Natural killer cell (primary cell): ENCODE measurements at regions not wholly inside any gene's neighbourhood (a gene's known extent, or its start where the extent isn't known, plus 50 kb on each side); places are given as distances from the start of the nearest gene placed in this dataset.

Source experiments
- ATAC-seq, 3 donors: fragments of 150-1000 bp in 2 of 3; fragments of 200-7000 bp in 1 of 3; cut with Tn5 transposase; 1 replicate in 1 of 3; 2 replicates in 2 of 3; pipeline ENCODE4 v1.10.0; 2021; ENCODE audit warnings: mild to moderate bottlenecking in 2 of 3, moderate library complexity in 2 of 3
- DNase-seq, 2 donors: peaks; one replicate each; pipeline versions ENCODE4 v3.0.0 to v3.0.0-alpha.2; 2013 to 2021; ENCODE audit warnings: mixed read lengths in 1 of 2
- H3K27ac ChIP-seq: one replicate; pipeline ENCODE4 v1.5.1; 2013; ENCODE audit warnings: mild to moderate bottlenecking, low read length
- H3K27me3 ChIP-seq: one replicate; pipeline ENCODE4 v1.6.1; 2013; ENCODE audit warnings: low read length; ENCODE audit not compliant: control insufficient read depth, insufficient read depth
- H3K36me3 ChIP-seq: one replicate; pipeline ENCODE4 v1.6.1; 2013; ENCODE audit warnings: low read length; ENCODE audit not compliant: control insufficient read depth, insufficient read depth
- H3K4me1 ChIP-seq: one replicate; pipeline ENCODE4 v1.6.1; 2013; ENCODE audit warnings: low read length; ENCODE audit not compliant: control insufficient read depth, insufficient read depth
- H3K4me3 ChIP-seq: one replicate; pipeline ENCODE4 v1.5.1; 2013; ENCODE audit warnings: low read length
- H3K9me3 ChIP-seq: one replicate; pipeline ENCODE4 v1.6.1; 2013; ENCODE audit warnings: low read length; ENCODE audit not compliant: control insufficient read depth, insufficient read depth
- H3K27ac Mint-ChIP-seq, 2 donors: one replicate each; pipeline ENCODE4 v1.8.0; 2022; ENCODE audit warnings: mild to moderate bottlenecking in 2 of 2, mixed read lengths in 2 of 2, moderate library complexity in 1 of 2
- H3K27me3 Mint-ChIP-seq, 2 donors: one replicate each; pipeline ENCODE4 v1.8.0; 2022; ENCODE audit warnings: low read depth in 2 of 2, mixed read lengths in 2 of 2
- H3K36me3 Mint-ChIP-seq: one replicate; pipeline ENCODE4 v1.8.0; 2022; ENCODE audit warnings: mixed read lengths
- H3K4me1 Mint-ChIP-seq, 2 donors: one replicate each; pipeline ENCODE4 v1.8.0; 2022; ENCODE audit warnings: mixed read lengths in 2 of 2
- H3K4me3 Mint-ChIP-seq: one replicate; pipeline ENCODE4 v1.8.0; 2022; ENCODE audit warnings: mild to moderate bottlenecking, moderate library complexity, mixed read lengths
- H3K9me3 Mint-ChIP-seq, 2 donors: one replicate each; pipeline ENCODE4 v1.8.0; 2022; ENCODE audit warnings: mixed read lengths in 2 of 2
- WGBS: methylation state at CpG from one replicate; pipeline ENCODE4 v1.1.7; 2013; ENCODE audit warnings: missing lambda C conversion rate; ENCODE audit not compliant: insufficient coverage; 5-methylcytosine and 5-hydroxymethylcytosine counted together
- intact Hi-C: fragments of 100-400 bp; cut with micrococcal nuclease; formaldehyde crosslinking; loops from one replicate; pipeline ENCODE4 v1.14.2; 2022
- TF ChIP-seq, protein P1 (sequence below): fragments of 200-600 bp; IDR thresholded peaks from one replicate; pipeline ENCODE4 v1.8.0; 2022; ENCODE audit warnings: antibody characterized with exemption

DNA sequence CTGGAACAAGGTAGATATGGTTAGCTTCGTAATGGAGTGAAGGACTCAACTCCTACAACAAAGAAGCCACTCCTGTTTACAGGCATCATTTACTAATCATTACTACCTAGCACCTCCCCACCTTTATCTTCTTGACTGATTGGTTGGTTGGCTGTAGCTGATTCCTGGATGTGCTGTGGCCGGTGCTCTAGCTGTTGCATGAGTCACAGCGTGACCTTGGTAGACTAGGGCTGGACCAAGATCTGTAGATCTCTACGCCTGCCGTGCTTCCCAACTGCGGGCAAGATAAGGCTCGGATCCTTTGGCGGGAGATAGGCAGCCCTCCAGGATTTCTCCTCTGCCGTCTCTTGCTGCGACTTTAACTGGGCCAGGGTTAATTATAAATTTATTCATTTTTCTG, 194.3 kb upstream of the SOX11 start:
- H3K36me3 Mint-ChIP-seq, result no peaks in the 10 kb centered on the region
- peaks cover 0 to 5% of the 10 kb centered on the region in 2 donors for H3K9me3 Mint-ChIP-seq
- H3K4me1 ChIP-seq, result no peaks in the 10 kb centered on the region
- no peaks in the 10 kb centered on the region for H3K4me1 Mint-ChIP-seq
- H3K27ac Mint-ChIP-seq, result no peak overlapping the region
- ATAC-seq (no peak), DNase-seq (no peak)
- H3K4me3 Mint-ChIP-seq, result no peak overlapping the region
- TF ChIP-seq, protein P1, sequence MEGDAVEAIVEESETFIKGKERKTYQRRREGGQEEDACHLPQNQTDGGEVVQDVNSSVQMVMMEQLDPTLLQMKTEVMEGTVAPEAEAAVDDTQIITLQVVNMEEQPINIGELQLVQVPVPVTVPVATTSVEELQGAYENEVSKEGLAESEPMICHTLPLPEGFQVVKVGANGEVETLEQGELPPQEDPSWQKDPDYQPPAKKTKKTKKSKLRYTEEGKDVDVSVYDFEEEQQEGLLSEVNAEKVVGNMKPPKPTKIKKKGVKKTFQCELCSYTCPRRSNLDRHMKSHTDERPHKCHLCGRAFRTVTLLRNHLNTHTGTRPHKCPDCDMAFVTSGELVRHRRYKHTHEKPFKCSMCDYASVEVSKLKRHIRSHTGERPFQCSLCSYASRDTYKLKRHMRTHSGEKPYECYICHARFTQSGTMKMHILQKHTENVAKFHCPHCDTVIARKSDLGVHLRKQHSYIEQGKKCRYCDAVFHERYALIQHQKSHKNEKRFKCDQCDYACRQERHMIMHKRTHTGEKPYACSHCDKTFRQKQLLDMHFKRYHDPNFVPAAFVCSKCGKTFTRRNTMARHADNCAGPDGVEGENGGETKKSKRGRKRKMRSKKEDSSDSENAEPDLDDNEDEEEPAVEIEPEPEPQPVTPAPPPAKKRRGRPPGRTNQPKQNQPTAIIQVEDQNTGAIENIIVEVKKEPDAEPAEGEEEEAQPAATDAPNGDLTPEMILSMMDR, result no peak
- no peaks in the 10 kb centered on the region for H3K27me3 ChIP-seq
- H3K27ac ChIP-seq, result no peak overlapping the region
- no peaks in the 10 kb centered on the region for H3K36me3 ChIP-seq
- peaks cover 3% of the 10 kb centered on the region for H3K9me3 ChIP-seq
- 91% methylated on average over 9 of the region's 10 CpGs for WGBS
- no peaks in the 10 kb centered on the region for H3K27me3 Mint-ChIP-seq
- intact Hi-C loops, result no loop called here
- no peak overlapping the region for H3K4me3 ChIP-seq

- no peaks in the 10 kb centered on the region for H3K36me3 ChIP-seq
- H3K9me3 ChIP-seq, result peaks cover 4% of the 10 kb centered on the region
- H3K27me3 Mint-ChIP-seq, result no peaks in the 10 kb centered on the region
- no peaks in the 10 kb centered on the region for H3K36me3 Mint-ChIP-seq
- H3K27ac Mint-ChIP-seq, result no peak overlapping the region
- no peak overlapping the region for H3K4me3 Mint-ChIP-seq
- no peaks in the 10 kb centered on the region for H3K4me1 ChIP-seq
- peaks cover 2 to 7% of the 10 kb centered on the region in 2 donors for H3K9me3 Mint-ChIP-seq
- DNase-seq (no peak), ATAC-seq (no peak)
- no peaks in the 10 kb centered on the region for H3K4me1 Mint-ChIP-seq
- intact Hi-C loops, result no loop called here
- H3K27ac ChIP-seq, result no peak overlapping the region
- H3K27me3 ChIP-seq, result no peaks in the 10 kb centered on the region
- no peak overlapping the region for H3K4me3 ChIP-seq
- TF ChIP-seq, protein P1, result no peak
- no CpG with 5 or more reads among the region's 1 CpG for WGBS
Measured at GRCh38 chr2:5501807-5502206, 190.4 kb upstream of the SOX11 start.

DNA sequence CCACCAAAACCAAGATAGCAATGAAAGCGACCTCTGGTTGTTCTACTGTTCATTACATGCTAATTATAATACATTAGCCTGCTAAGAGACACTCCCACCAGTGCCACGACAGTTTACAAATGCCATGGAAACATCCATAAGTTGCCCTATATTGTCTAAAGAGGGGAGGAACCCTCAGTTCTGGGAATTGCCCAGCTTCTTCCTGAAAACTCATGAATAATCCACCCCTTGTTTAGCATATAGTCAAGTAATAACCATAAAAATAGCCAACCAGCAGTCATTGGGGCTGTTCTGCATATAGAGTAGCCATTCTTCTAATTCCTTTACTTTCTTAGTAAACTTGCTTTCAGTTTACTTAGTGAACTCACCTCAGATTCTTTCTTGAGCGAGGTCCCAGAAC, 189.8 kb upstream of the SOX11 start:
- no peaks in the 10 kb centered on the region for H3K4me1 Mint-ChIP-seq
- H3K36me3 Mint-ChIP-seq, result no peaks in the 10 kb centered on the region
- DNase-seq (no peak), ATAC-seq (no peak)
- no peak overlapping the region for H3K4me3 ChIP-seq
- H3K4me1 ChIP-seq, result no peaks in the 10 kb centered on the region
- H3K36me3 ChIP-seq, result no peaks in the 10 kb centered on the region
- intact Hi-C loops, result no loop called here
- H3K27ac Mint-ChIP-seq, result no peak overlapping the region
- H3K4me3 Mint-ChIP-seq, result no peak overlapping the region
- peaks cover 6% of the 10 kb centered on the region for H3K9me3 ChIP-seq
- WGBS, result 60% methylated on average over 2 of the region's 3 CpGs
- peaks cover 2 to 7% of the 10 kb centered on the region in 2 donors for H3K9me3 Mint-ChIP-seq
- TF ChIP-seq, protein P1, result no peak
- no peaks in the 10 kb centered on the region for H3K27me3 Mint-ChIP-seq
- no peak overlapping the region for H3K27ac ChIP-seq
- no peaks in the 10 kb centered on the region for H3K27me3 ChIP-seq

DNA sequence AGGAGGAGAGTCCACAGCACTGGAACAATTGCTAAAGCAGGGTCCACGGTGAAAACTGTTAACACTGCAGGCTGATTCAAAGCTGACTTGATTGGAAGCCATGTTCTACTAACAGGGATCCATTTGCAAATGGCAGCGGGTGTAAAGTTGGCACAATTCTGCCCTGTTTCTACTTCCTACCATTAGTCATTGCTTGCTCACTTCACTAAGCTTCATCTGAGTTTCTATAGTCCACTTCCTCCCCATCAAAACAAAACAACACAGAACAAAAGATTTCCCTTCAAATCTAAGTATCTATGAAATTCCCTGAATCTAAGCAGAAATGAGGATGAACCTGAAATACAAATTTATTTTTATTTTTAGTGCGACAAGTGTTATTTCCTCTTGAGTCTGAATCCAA, 187.4 kb upstream of the SOX11 start:
- peaks cover 2 to 7% of the 10 kb centered on the region in 2 donors for H3K9me3 Mint-ChIP-seq
- Histone ChIP-seq H3K4me1 (no peaks in the 10 kb centered on the region), H3K9me3 (peaks cover 3% of the 10 kb centered on the region), H3K27ac (no peak overlapping the region), H3K36me3 (no peaks in the 10 kb centered on the region), H3K27me3 (no peaks in the 10 kb centered on the region), H3K4me3 (no peak overlapping the region)
- WGBS, result 86% methylated on average over 3 of the region's 3 CpGs
- H3K4me3 Mint-ChIP-seq, result no peak overlapping the region
- ATAC-seq, result no peak
- H3K4me1 Mint-ChIP-seq, result no peaks in the 10 kb centered on the region
- H3K27me3 Mint-ChIP-seq, result no peaks in the 10 kb centered on the region
- intact Hi-C loops, result no loop called here
- no peak overlapping the region for H3K27ac Mint-ChIP-seq
- H3K36me3 Mint-ChIP-seq, result no peaks in the 10 kb centered on the region
- TF ChIP-seq, protein P1, result no peak
- DNase-seq, result no peak
